H1 (cell line): ENCODE measurements at regions not wholly inside any gene's neighbourhood (a gene's known extent, or its start where the extent isn't known, plus 50 kb on each side); places are given as distances from the start of the nearest gene placed in this dataset.

Source experiments
- BRCA1 ChIP-seq: IDR thresholded peaks from 2 replicates; pipeline ENCODE4 v1.6.1; 2012; ENCODE audit warnings: low read depth, low read length, improper control_type of control experiment
- CEBPB ChIP-seq: IDR thresholded peaks from 2 replicates; pipeline ENCODE4 v1.6.1; 2012; ENCODE audit warnings: low read depth, low read length
- CHD7 ChIP-seq: fragments of 300-600 bp; sonication (generic); IDR thresholded peaks from 2 replicates; pipeline ENCODE4 v1.7.1; 2012; ENCODE audit warnings: low read length, moderate library complexity, mild to moderate bottlenecking, inconsistent platforms; ENCODE audit not compliant: insufficient replicate concordance
- CREB1 ChIP-seq: IDR thresholded peaks from 2 replicates; pipeline ENCODE4 v1.6.1; 2012; ENCODE audit warnings: inconsistent platforms
- HDAC2 ChIP-seq, 2 experiments: fragments of 300-600 bp in 1 of 2; sonication (generic) in 1 of 2; IDR thresholded peaks; 2 replicates each; pipeline ENCODE4 v1.6.1; 2011 to 2012; ENCODE audit warnings: low read depth in 2 of 2, low read length in 2 of 2, mild to moderate bottlenecking in 2 of 2, moderate library complexity in 2 of 2, borderline replicate concordance in 1 of 2, inconsistent platforms in 1 of 2
- MAFK ChIP-seq: IDR thresholded peaks from 2 replicates; pipeline ENCODE4 v1.6.1; 2012; ENCODE audit warnings: low read depth, mild to moderate bottlenecking, improper control_type of control experiment, low read length
- POU5F1 ChIP-seq: IDR thresholded peaks from 2 replicates; pipeline ENCODE4 v1.6.1; 2011; ENCODE audit warnings: low read depth, mild to moderate bottlenecking, low read length, moderate library complexity
- RAD21 ChIP-seq, 2 experiments: IDR thresholded peaks in 1 of 2; conservative IDR thresholded peaks in 1 of 2; 2 replicates each; pipeline ENCODE4 v1.6.1; 2011; ENCODE audit warnings: low read depth in 2 of 2, low read length in 2 of 2, improper control_type of control experiment in 1 of 2, inconsistent platforms in 1 of 2, mild to moderate bottlenecking in 1 of 2, moderate library complexity in 1 of 2
- SAP30 ChIP-seq: fragments of 300-600 bp; sonication (generic); IDR thresholded peaks from 2 replicates; pipeline ENCODE4 v1.7.1; 2012; ENCODE audit warnings: low read length, moderate library complexity, mild to moderate bottlenecking, inconsistent platforms; ENCODE audit not compliant: insufficient read depth, insufficient replicate concordance
- YY1 ChIP-seq: IDR thresholded peaks from 2 replicates; pipeline ENCODE4 v1.6.1; 2011; ENCODE audit warnings: low read depth, mild to moderate bottlenecking, low read length
- ZNF274 ChIP-seq: IDR thresholded peaks from 2 replicates; pipeline ENCODE4 v1.7.0; 2012; ENCODE audit warnings: low read length, borderline replicate concordance; ENCODE audit errors: extremely low read depth

- TF ChIP-seq CHD7 = no peak
- no peak for TF ChIP-seq RAD21 (IDR thresholded peaks at IDR 0.05 in 1 of 2, conservative IDR thresholded peaks at IDR 0.05 in 1 of 2; ENCODE audit: low read depth in 2 of 2, low read length in 2 of 2)
- no peak for TF ChIP-seq SAP30
- no peak for TF ChIP-seq MAFK
- TF ChIP-seq HDAC2 (IDR thresholded peaks at IDR 0.05; ENCODE audit: borderline replicate concordance in 1 of 2, low read depth in 2 of 2, low read length in 2 of 2) = no peak
- no peak for TF ChIP-seq POU5F1
- TF ChIP-seq ZNF274 = no peak
- no peak for TF ChIP-seq BRCA1
- no peak for TF ChIP-seq YY1
- TF ChIP-seq CREB1 = no peak
- TF ChIP-seq CEBPB = no peak
Measured at GRCh38 chr3:112718516-112718915, 77.6 kb upstream of the CCDC80 start (continued).
